ENCODE measurements at regions not wholly inside any gene's neighbourhood (a gene's known extent, or its start where the extent isn't known, plus 50 kb on each side); places are given as distances from the start of the nearest gene placed in this dataset.
A peak's percentile ranks its signal among the peaks of the same experiment; 100 is the strongest.

- H3K9me3 ChIP-seq (ENCODE audit: control insufficient read depth in 4 of 4, insufficient read depth in 3 of 4, low read length in 3 of 4), result peaks cover 0 to 3% (median 0%) of the 10 kb centered on the region in 4 donors
- H3K27me3 ChIP-seq (ENCODE audit: control insufficient read depth in 3 of 3, insufficient read depth in 3 of 3, low read length in 2 of 3), result no peaks in the 10 kb centered on the region
- DNase-seq (no peak), ATAC-seq (ENCODE audit: insufficient read depth, low FRiP score) (no peak)
- no peaks in the 10 kb centered on the region for H3K36me3 ChIP-seq (ENCODE audit: control insufficient read depth in 4 of 4, insufficient read depth in 4 of 4, low read length in 4 of 4)
- no peak overlapping the region for H3K4me3 ChIP-seq
- no peaks in the 10 kb centered on the region for H3K4me1 ChIP-seq (ENCODE audit: control insufficient read depth in 5 of 5, insufficient read depth in 5 of 5, low read length in 5 of 5)
- H3K9ac ChIP-seq (ENCODE audit: insufficient read depth in 1 of 2, low read length in 2 of 2), result no peak overlapping the region
- WGBS, 2 donors, result 90 to 91% methylated on average over 21 of the region's 21 CpGs
- H3K27ac ChIP-seq (ENCODE audit: low read depth in 1 of 2, low read length in 1 of 2), result no peak overlapping the region
- TF ChIP-seq, protein P1, sequence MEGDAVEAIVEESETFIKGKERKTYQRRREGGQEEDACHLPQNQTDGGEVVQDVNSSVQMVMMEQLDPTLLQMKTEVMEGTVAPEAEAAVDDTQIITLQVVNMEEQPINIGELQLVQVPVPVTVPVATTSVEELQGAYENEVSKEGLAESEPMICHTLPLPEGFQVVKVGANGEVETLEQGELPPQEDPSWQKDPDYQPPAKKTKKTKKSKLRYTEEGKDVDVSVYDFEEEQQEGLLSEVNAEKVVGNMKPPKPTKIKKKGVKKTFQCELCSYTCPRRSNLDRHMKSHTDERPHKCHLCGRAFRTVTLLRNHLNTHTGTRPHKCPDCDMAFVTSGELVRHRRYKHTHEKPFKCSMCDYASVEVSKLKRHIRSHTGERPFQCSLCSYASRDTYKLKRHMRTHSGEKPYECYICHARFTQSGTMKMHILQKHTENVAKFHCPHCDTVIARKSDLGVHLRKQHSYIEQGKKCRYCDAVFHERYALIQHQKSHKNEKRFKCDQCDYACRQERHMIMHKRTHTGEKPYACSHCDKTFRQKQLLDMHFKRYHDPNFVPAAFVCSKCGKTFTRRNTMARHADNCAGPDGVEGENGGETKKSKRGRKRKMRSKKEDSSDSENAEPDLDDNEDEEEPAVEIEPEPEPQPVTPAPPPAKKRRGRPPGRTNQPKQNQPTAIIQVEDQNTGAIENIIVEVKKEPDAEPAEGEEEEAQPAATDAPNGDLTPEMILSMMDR (IDR thresholded peaks at IDR 0.05; ENCODE audit: control extremely low read depth, extremely low read depth), result no peak
Measured at GRCh38 chr19:14317157-14317556, 64.1 kb upstream of the ADGRE5 start.

DNA sequence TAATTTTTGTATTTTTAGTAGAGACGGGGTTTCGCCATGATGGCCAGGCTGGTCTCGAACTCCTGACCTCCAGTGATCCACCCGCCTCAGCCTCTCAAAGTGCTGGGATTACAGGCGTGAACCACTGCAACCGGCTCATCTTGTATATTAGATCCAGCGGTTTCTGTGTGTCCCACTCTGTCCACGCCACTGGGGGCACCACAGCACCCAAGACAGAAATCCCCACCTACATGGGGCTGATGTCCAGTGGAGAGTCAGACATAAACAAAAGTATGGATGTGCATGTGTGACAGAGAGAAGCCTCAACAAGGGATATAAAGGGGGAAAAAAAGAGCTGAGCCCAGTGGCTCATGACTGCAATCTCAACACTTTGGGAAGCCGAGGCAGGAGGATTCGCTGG is 65.8 kb upstream of the ADGRE5 start:
- peaks cover 0 to 3% (median 0%) of the 10 kb centered on the region in 4 donors for H3K9me3 ChIP-seq (ENCODE audit: control insufficient read depth in 4 of 4, insufficient read depth in 3 of 4, low read length in 3 of 4)
- no peak overlapping the region for H3K9ac ChIP-seq (ENCODE audit: insufficient read depth in 1 of 2, low read length in 2 of 2)
- no peak overlapping the region for H3K27ac ChIP-seq (ENCODE audit: low read depth in 1 of 2, low read length in 1 of 2)
- H3K36me3 ChIP-seq (ENCODE audit: control insufficient read depth in 4 of 4, insufficient read depth in 4 of 4, low read length in 4 of 4), result no peaks in the 10 kb centered on the region
- no peak overlapping the region for H3K4me3 ChIP-seq
- no peak for DNase-seq
- TF ChIP-seq, protein P1 (IDR thresholded peaks at IDR 0.05; ENCODE audit: control extremely low read depth, extremely low read depth), result no peak
- H3K27me3 ChIP-seq (ENCODE audit: control insufficient read depth in 3 of 3, insufficient read depth in 3 of 3, low read length in 2 of 3), result no peaks in the 10 kb centered on the region
- H3K4me1 ChIP-seq (ENCODE audit: control insufficient read depth in 5 of 5, insufficient read depth in 5 of 5, low read length in 5 of 5), result no peaks in the 10 kb centered on the region
- 89 to 91% methylated on average over 10 of the region's 10 CpGs for WGBS, 2 donors
- no peak for ATAC-seq (ENCODE audit: insufficient read depth, low FRiP score)

DNA sequence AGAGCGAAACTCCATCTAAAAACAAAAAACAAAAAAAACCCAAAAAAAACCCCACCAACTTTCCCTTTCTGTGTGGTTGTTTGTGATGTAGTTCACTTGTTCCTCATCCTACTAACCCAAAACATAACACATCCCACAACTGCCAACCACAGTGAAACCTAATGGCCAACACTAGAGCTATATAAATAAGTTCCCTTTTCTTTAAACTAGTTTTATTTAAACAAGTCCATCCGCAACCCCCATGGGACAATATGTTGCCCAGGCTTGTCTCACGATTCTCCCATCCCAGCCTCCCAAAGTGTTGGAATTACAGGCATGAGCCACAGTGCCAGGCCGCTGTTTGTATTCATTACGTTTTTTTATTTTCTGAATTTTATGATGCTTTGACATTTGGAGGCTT is 71.2 kb upstream of the ADGRE5 start:
- peaks cover 0 to 2% (median 0%) of the 10 kb centered on the region in 5 donors for H3K4me1 ChIP-seq (ENCODE audit: control insufficient read depth in 5 of 5, insufficient read depth in 5 of 5, low read length in 5 of 5)

More for the DNA sequence above, 71.2 kb upstream of the ADGRE5 start:
- H3K27me3 ChIP-seq (ENCODE audit: control insufficient read depth in 3 of 3, insufficient read depth in 3 of 3, low read length in 2 of 3), result no peaks in the 10 kb centered on the region
- no peak for ATAC-seq (ENCODE audit: insufficient read depth, low FRiP score)
- H3K36me3 ChIP-seq (ENCODE audit: control insufficient read depth in 4 of 4, insufficient read depth in 4 of 4, low read length in 4 of 4), result no peaks in the 10 kb centered on the region
- H3K27ac ChIP-seq (ENCODE audit: low read depth in 1 of 2, low read length in 1 of 2), result no peak overlapping the region
- H3K9ac ChIP-seq (ENCODE audit: insufficient read depth in 1 of 2, low read length in 2 of 2), result no peak overlapping the region
- TF ChIP-seq, protein P1 (IDR thresholded peaks at IDR 0.05; ENCODE audit: control extremely low read depth, extremely low read depth), result no peak
- no peaks in the 10 kb centered on the region for H3K9me3 ChIP-seq (ENCODE audit: control insufficient read depth in 4 of 4, insufficient read depth in 3 of 4, low read length in 3 of 4)
- peak in 2 of 3 donors; percentile 21 to 25 for DNase-seq
- WGBS, 2 donors, result 78 to 81% methylated on average over 5 of the region's 5 CpGs
- no peak overlapping the region for H3K4me3 ChIP-seq

Data from lung (tissue), 11 donors.